ENCODE measurements at regions not wholly inside any gene's neighbourhood (a gene's known extent, or its start where the extent isn't known, plus 50 kb on each side); places are given as distances from the start of the nearest gene placed in this dataset.

- Histone ChIP-seq H3K36me3 (ENCODE audit: low read depth) (no peaks in the 10 kb centered on the region), H3K27ac (0 out of 2 replicates have a peak overlapping the region, but pooled peaks have one; percentile 13), H3K9ac (no peak overlapping the region; the same call in 1 of the 2 replicates), H3K9me2 (ENCODE audit: insufficient read depth) (no peaks in the 10 kb centered on the region), H3K27me3 (replicated peaks; ENCODE audit: insufficient read depth) (no peaks in the 10 kb centered on the region), H3K9me3 (ENCODE audit: low read depth) (no peaks in the 10 kb centered on the region), H2AFZ (peak overlapping the region; percentile 74), H3K4me1 (ENCODE audit: insufficient read depth) (peaks cover 10% of the 10 kb centered on the region), H3K79me2 (ENCODE audit: insufficient read depth) (no peaks in the 10 kb centered on the region), H3F3A (ENCODE audit: insufficient read depth) (no peaks in the 10 kb centered on the region), H4K20me1 (ENCODE audit: insufficient read depth) (no peaks in the 10 kb centered on the region), H3K4me2 (ENCODE audit: unreplicated experiment) (peak overlapping the region; percentile 54), H3K4me3 (peak overlapping the region; percentile 20)
- peak; percentile 55 for DNase-seq
- in situ Hi-C loops (cut with MboI) = no loop called here
- 10 to 20% methylated on average over 4 of the region's 4 CpGs for WGBS, 2 experiments (ENCODE audit: low coverage in 1 of 2, low lambda C conversion rate in 2 of 2, missing lambda C conversion rate in 2 of 2)
- TF ChIP-seq EZH2phosphoT487 (IDR thresholded peaks at IDR 0.05; ENCODE audit: insufficient read depth, low read depth) (no peak), EZH2 (IDR thresholded peaks at IDR 0.05; ENCODE audit: insufficient read depth, poor library complexity, severe bottlenecking) (no peak)
Measured at GRCh38 chr21:16169102-16169511, 439.3 kb downstream of the USP25 start.

GRCh38 chr21:16169779-16170178, 440.0 kb downstream of the USP25 start:
- in situ Hi-C loops (cut with MboI) = no loop called here
- peak overlapping the region; percentile 74; the same call in 1 of the 2 replicates for H2AFZ ChIP-seq
- H3K9ac ChIP-seq = no peak overlapping the region
- H3K36me3 ChIP-seq (ENCODE audit: low read depth) = no peaks in the 10 kb centered on the region
- no peak overlapping the region for H3K4me2 ChIP-seq (ENCODE audit: unreplicated experiment)
- no peaks in the 10 kb centered on the region for H4K20me1 ChIP-seq (ENCODE audit: insufficient read depth)
- H3K9me3 ChIP-seq (ENCODE audit: low read depth) = no peaks in the 10 kb centered on the region
- peaks cover 10% of the 10 kb centered on the region for H3K4me1 ChIP-seq (ENCODE audit: insufficient read depth)
- no peaks in the 10 kb centered on the region for H3K27me3 ChIP-seq (replicated peaks; ENCODE audit: insufficient read depth)
- H3K79me2 ChIP-seq (ENCODE audit: insufficient read depth) = no peaks in the 10 kb centered on the region
- H3F3A ChIP-seq (ENCODE audit: insufficient read depth) = no peaks in the 10 kb centered on the region
- no peak overlapping the region for H3K4me3 ChIP-seq
- 96 to 100% methylated on average over 1 of the region's 1 CpG for WGBS, 2 experiments (ENCODE audit: low coverage in 1 of 2, low lambda C conversion rate in 2 of 2, missing lambda C conversion rate in 2 of 2)
- TF ChIP-seq EZH2phosphoT487 (IDR thresholded peaks at IDR 0.05; ENCODE audit: insufficient read depth, low read depth) (no peak), EZH2 (IDR thresholded peaks at IDR 0.05; ENCODE audit: insufficient read depth, poor library complexity, severe bottlenecking) (no peak)
- no peaks in the 10 kb centered on the region for H3K9me2 ChIP-seq (ENCODE audit: insufficient read depth)
- DNase-seq = no peak
- H3K27ac ChIP-seq = no peak overlapping the region

GRCh38 chr21:16176570-16176969, 446.8 kb downstream of the USP25 start:
- no peaks in the 10 kb centered on the region for H3K36me3 ChIP-seq (ENCODE audit: low read depth)
- DNase-seq = peak; percentile 26
- no peak overlapping the region for H2AFZ ChIP-seq
- in situ Hi-C loops (cut with MboI) = no loop called here
- no peak overlapping the region for H3K4me3 ChIP-seq
- no peaks in the 10 kb centered on the region for H3F3A ChIP-seq (ENCODE audit: insufficient read depth)
- no peak overlapping the region for H3K27ac ChIP-seq
- H4K20me1 ChIP-seq (ENCODE audit: insufficient read depth) = no peaks in the 10 kb centered on the region
- TF ChIP-seq EZH2 (IDR thresholded peaks at IDR 0.05; ENCODE audit: insufficient read depth, poor library complexity, severe bottlenecking) (no peak), EZH2phosphoT487 (IDR thresholded peaks at IDR 0.05; ENCODE audit: insufficient read depth, low read depth) (no peak)
- no peaks in the 10 kb centered on the region; the same call in 1 of the 2 replicates for H3K9me2 ChIP-seq (ENCODE audit: insufficient read depth)
- no peaks in the 10 kb centered on the region for H3K9me3 ChIP-seq (ENCODE audit: low read depth)
- H3K4me2 ChIP-seq (ENCODE audit: unreplicated experiment) = no peak overlapping the region
- no peaks in the 10 kb centered on the region for H3K27me3 ChIP-seq (replicated peaks; ENCODE audit: insufficient read depth)
- H3K79me2 ChIP-seq (ENCODE audit: insufficient read depth) = no peaks in the 10 kb centered on the region
- H3K4me1 ChIP-seq (ENCODE audit: insufficient read depth) = no peaks in the 10 kb centered on the region
- no peak overlapping the region for H3K9ac ChIP-seq

GRCh38 chr21:16177532-16177931, 447.8 kb downstream of the USP25 start:
- H3K36me3 ChIP-seq (ENCODE audit: low read depth) = no peaks in the 10 kb centered on the region
- H3K4me1 ChIP-seq (ENCODE audit: insufficient read depth) = no peaks in the 10 kb centered on the region
- TF ChIP-seq EZH2phosphoT487 (IDR thresholded peaks at IDR 0.05; ENCODE audit: insufficient read depth, low read depth) (no peak), EZH2 (IDR thresholded peaks at IDR 0.05; ENCODE audit: insufficient read depth, poor library complexity, severe bottlenecking) (no peak)
- H3K9me3 ChIP-seq (ENCODE audit: low read depth) = no peaks in the 10 kb centered on the region
- no peaks in the 10 kb centered on the region for H3F3A ChIP-seq (ENCODE audit: insufficient read depth)
- H3K9ac ChIP-seq = no peak overlapping the region
- no peaks in the 10 kb centered on the region for H4K20me1 ChIP-seq (ENCODE audit: insufficient read depth)
- no peak overlapping the region for H2AFZ ChIP-seq
- H3K4me2 ChIP-seq (ENCODE audit: unreplicated experiment) = no peak overlapping the region
- H3K4me3 ChIP-seq = no peak overlapping the region
- no peak for DNase-seq
- no peaks in the 10 kb centered on the region; the same call in 1 of the 2 replicates for H3K9me2 ChIP-seq (ENCODE audit: insufficient read depth)
- in situ Hi-C loops (cut with MboI) = no loop called here
- no peaks in the 10 kb centered on the region for H3K27me3 ChIP-seq (replicated peaks; ENCODE audit: insufficient read depth)
- 92 to 96% methylated on average over 3 of the region's 3 CpGs for WGBS, 2 experiments (ENCODE audit: low coverage in 1 of 2, low lambda C conversion rate in 2 of 2, missing lambda C conversion rate in 2 of 2)
- no peak overlapping the region for H3K27ac ChIP-seq
- H3K79me2 ChIP-seq (ENCODE audit: insufficient read depth) = no peaks in the 10 kb centered on the region

GRCh38 chr21:16179773-16180172, 450.0 kb downstream of the USP25 start:
- no peak for DNase-seq
- no peaks in the 10 kb centered on the region for H3K9me3 ChIP-seq (ENCODE audit: low read depth)
- H3K27me3 ChIP-seq (replicated peaks; ENCODE audit: insufficient read depth) = no peaks in the 10 kb centered on the region
- H2AFZ ChIP-seq = no peak overlapping the region
- H3K9ac ChIP-seq = no peak overlapping the region
- no peaks in the 10 kb centered on the region for H3K4me1 ChIP-seq (ENCODE audit: insufficient read depth)
- H3K27ac ChIP-seq = no peak overlapping the region
- H3K4me3 ChIP-seq = no peak overlapping the region
- no peaks in the 10 kb centered on the region for H3K79me2 ChIP-seq (ENCODE audit: insufficient read depth)
- no peak overlapping the region for H3K4me2 ChIP-seq (ENCODE audit: unreplicated experiment)
- no peaks in the 10 kb centered on the region; the same call in 1 of the 2 replicates for H3K9me2 ChIP-seq (ENCODE audit: insufficient read depth)
- in situ Hi-C loops (cut with MboI) = no loop called here
- no peaks in the 10 kb centered on the region for H3K36me3 ChIP-seq (ENCODE audit: low read depth)
- 95 to 98% methylated on average over 3 of the region's 3 CpGs for WGBS, 2 experiments (ENCODE audit: low coverage in 1 of 2, low lambda C conversion rate in 2 of 2, missing lambda C conversion rate in 2 of 2)
- no peaks in the 10 kb centered on the region for H3F3A ChIP-seq (ENCODE audit: insufficient read depth)
- TF ChIP-seq EZH2 (IDR thresholded peaks at IDR 0.05; ENCODE audit: insufficient read depth, poor library complexity, severe bottlenecking) (no peak), EZH2phosphoT487 (IDR thresholded peaks at IDR 0.05; ENCODE audit: insufficient read depth, low read depth) (no peak)
- no peaks in the 10 kb centered on the region for H4K20me1 ChIP-seq (ENCODE audit: insufficient read depth)

All from GM23248 (cell line).